ENCODE measurements at regions not wholly inside any gene's neighbourhood (a gene's known extent, or its start where the extent isn't known, plus 50 kb on each side); places are given as distances from the start of the nearest gene placed in this dataset.

GRCh38 chr2:189300916-189301315, 121.4 kb upstream of the COL5A2 start:
- Histone ChIP-seq H3K4me3 (no peak overlapping the region), H3K27ac (no peak overlapping the region), H3K36me3 (no peaks in the 10 kb centered on the region), H3K4me1 (no peaks in the 10 kb centered on the region), H3K27me3 (no peaks in the 10 kb centered on the region), H3K9me3 (no peaks in the 10 kb centered on the region)
- DNase-seq (ENCODE audit: low spot score in 2 of 2): no peak
- TF ChIP-seq EP300 (IDR thresholded peaks at IDR 0.05) (no peak), POLR2AphosphoS5 (IDR thresholded peaks at IDR 0.05) (no peak), POLR2A (IDR thresholded peaks at IDR 0.05) (no peak)

GRCh38 chr2:189302274-189302948, 122.8 kb upstream of the COL5A2 start:
- no peaks in the 10 kb centered on the region for H3K9me3 ChIP-seq
- H3K27ac ChIP-seq: no peak overlapping the region
- no peaks in the 10 kb centered on the region for H3K4me1 ChIP-seq
- DNase-seq (ENCODE audit: low spot score in 2 of 2): no peak
- WGBS: 78% methylated on average over 5 of the region's 5 CpGs
- H3K4me3 ChIP-seq: no peak overlapping the region
- H3K36me3 ChIP-seq: no peaks in the 10 kb centered on the region
- no peaks in the 10 kb centered on the region for H3K27me3 ChIP-seq
- TF ChIP-seq POLR2A (IDR thresholded peaks at IDR 0.05) (no peak), EP300 (IDR thresholded peaks at IDR 0.05) (no peak), CTCF (IDR thresholded peaks at IDR 0.05) (no peak), POLR2AphosphoS5 (IDR thresholded peaks at IDR 0.05) (no peak)

GRCh38 chr2:189304360-189304759, 124.8 kb upstream of the COL5A2 start:
- no peaks in the 10 kb centered on the region for H3K36me3 ChIP-seq
- H3K4me1 ChIP-seq: no peaks in the 10 kb centered on the region
- DNase-seq (ENCODE audit: low spot score in 2 of 2): no peak
- no peak overlapping the region for H3K27ac ChIP-seq
- 87% methylated on average over 2 of the region's 2 CpGs for WGBS
- no peaks in the 10 kb centered on the region for H3K27me3 ChIP-seq
- H3K9me3 ChIP-seq: no peaks in the 10 kb centered on the region
- no peak for TF ChIP-seq POLR2AphosphoS5 (IDR thresholded peaks at IDR 0.05)
- no peak for TF ChIP-seq EP300 (IDR thresholded peaks at IDR 0.05)
- TF ChIP-seq CTCF (IDR thresholded peaks at IDR 0.05): no peak
- no peak for TF ChIP-seq POLR2A (IDR thresholded peaks at IDR 0.05)
- H3K4me3 ChIP-seq: no peak overlapping the region

- TF ChIP-seq POLR2A (IDR thresholded peaks at IDR 0.05): no peak
- no peak for TF ChIP-seq CTCF (IDR thresholded peaks at IDR 0.05)
- TF ChIP-seq POLR2AphosphoS5 (IDR thresholded peaks at IDR 0.05): no peak
- no peak for TF ChIP-seq EP300 (IDR thresholded peaks at IDR 0.05)
- Histone ChIP-seq H3K4me3 (no peak overlapping the region), H3K9me3 (no peaks in the 10 kb centered on the region), H3K27me3 (no peaks in the 10 kb centered on the region), H3K27ac (no peak overlapping the region), H3K4me1 (no peaks in the 10 kb centered on the region), H3K36me3 (no peaks in the 10 kb centered on the region)
- WGBS: 87% methylated on average over 3 of the region's 3 CpGs
- no peak for DNase-seq (ENCODE audit: low spot score in 2 of 2)
These were observed 125.9 kb upstream of the COL5A2 start for GRCh38 chr2:189305291-189305943.

- Histone ChIP-seq H3K4me3 (no peak overlapping the region), H3K36me3 (no peaks in the 10 kb centered on the region), H3K27me3 (no peaks in the 10 kb centered on the region), H3K4me1 (no peaks in the 10 kb centered on the region), H3K9me3 (no peaks in the 10 kb centered on the region), H3K27ac (no peak overlapping the region)
- 98% methylated on average over 2 of the region's 2 CpGs for WGBS
- no peak for DNase-seq (ENCODE audit: low spot score in 2 of 2)
- TF ChIP-seq POLR2A (IDR thresholded peaks at IDR 0.05): no peak
- no peak for TF ChIP-seq POLR2AphosphoS5 (IDR thresholded peaks at IDR 0.05)
- no peak for TF ChIP-seq CTCF (IDR thresholded peaks at IDR 0.05)
These were observed 127.0 kb upstream of the COL5A2 start for GRCh38 chr2:189306525-189306924.
